Loucy (cell line): ENCODE measurements at regions not wholly inside any gene's neighbourhood (a gene's known extent, or its start where the extent isn't known, plus 50 kb on each side); places are given as distances from the start of the nearest gene placed in this dataset.

Experiments
- EZH2phosphoT487 ChIP-seq: fragments of 200-600 bp; IDR thresholded peaks from 2 replicates; pipeline ENCODE4 v1.6.1; 2018; ENCODE audit warnings: antibody characterized with exemption, mild to moderate bottlenecking, moderate library complexity, borderline replicate concordance
- TF ChIP-seq, protein P1 (sequence below): fragments of 200-600 bp; sonication (generic); conservative IDR thresholded peaks from 2 replicates; pipeline ENCODE4 v1.5.1; 2014; ENCODE audit warnings: mild to moderate bottlenecking, antibody characterized with exemption, low read length

DNA sequence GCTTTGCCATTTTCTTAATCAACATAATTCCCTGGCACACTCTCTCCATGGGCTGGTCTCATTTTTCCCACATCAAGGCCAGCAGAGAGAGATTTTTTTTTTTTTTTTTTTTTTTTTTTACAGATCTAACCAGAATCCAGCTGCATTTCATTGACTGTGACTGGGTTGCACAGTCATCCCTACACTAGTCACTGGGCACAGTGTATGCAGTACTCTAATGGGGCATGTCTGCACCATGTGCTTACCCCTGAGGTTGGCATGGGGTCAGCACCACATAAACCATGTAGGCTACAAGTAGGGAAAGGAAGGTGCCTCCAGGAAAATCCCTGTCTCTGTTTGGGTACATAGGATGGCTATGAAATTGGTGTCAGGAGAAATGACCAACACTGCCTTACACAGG lies 64.1 kb upstream of the LRP8 start:
- TF ChIP-seq, protein P1, sequence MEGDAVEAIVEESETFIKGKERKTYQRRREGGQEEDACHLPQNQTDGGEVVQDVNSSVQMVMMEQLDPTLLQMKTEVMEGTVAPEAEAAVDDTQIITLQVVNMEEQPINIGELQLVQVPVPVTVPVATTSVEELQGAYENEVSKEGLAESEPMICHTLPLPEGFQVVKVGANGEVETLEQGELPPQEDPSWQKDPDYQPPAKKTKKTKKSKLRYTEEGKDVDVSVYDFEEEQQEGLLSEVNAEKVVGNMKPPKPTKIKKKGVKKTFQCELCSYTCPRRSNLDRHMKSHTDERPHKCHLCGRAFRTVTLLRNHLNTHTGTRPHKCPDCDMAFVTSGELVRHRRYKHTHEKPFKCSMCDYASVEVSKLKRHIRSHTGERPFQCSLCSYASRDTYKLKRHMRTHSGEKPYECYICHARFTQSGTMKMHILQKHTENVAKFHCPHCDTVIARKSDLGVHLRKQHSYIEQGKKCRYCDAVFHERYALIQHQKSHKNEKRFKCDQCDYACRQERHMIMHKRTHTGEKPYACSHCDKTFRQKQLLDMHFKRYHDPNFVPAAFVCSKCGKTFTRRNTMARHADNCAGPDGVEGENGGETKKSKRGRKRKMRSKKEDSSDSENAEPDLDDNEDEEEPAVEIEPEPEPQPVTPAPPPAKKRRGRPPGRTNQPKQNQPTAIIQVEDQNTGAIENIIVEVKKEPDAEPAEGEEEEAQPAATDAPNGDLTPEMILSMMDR = no peak
- no peak for TF ChIP-seq EZH2phosphoT487
